ENCODE measurements at regions not wholly inside any gene's neighbourhood (a gene's known extent, or its start where the extent isn't known, plus 50 kb on each side); places are given as distances from the start of the nearest gene placed in this dataset.

GRCh38 chr5:2194236-2194555 lies 311.5 kb upstream of the IRX4 start:
- TF ChIP-seq CTCF (conservative IDR thresholded peaks at IDR 0.05; ENCODE audit: low read depth in 2 of 2) = no peak
- TF ChIP-seq EZH2 (IDR thresholded peaks at IDR 0.05; ENCODE audit: low read depth, unreplicated experiment) = no peak
- TF ChIP-seq POLR2AphosphoS5 (IDR thresholded peaks at IDR 0.05; ENCODE audit: low read depth) = no peak
- no peak for TF ChIP-seq EZH2phosphoT487 (IDR thresholded peaks at IDR 0.05; ENCODE audit: unreplicated experiment)
- TF ChIP-seq ZNF331 (CRISPR knock-in tag; IDR thresholded peaks at IDR 0.05; ENCODE audit: low read depth) = no peak
- no peak for TF ChIP-seq REST (IDR thresholded peaks at IDR 0.05; ENCODE audit: unreplicated experiment)
- no peak for TF ChIP-seq ZNF114 (CRISPR knock-in tag; IDR thresholded peaks at IDR 0.05)
- TF ChIP-seq JUNB (IDR thresholded peaks at IDR 0.05; ENCODE audit: unreplicated experiment) = no peak
- TF ChIP-seq CREB1 (CRISPR knock-in tag; IDR thresholded peaks at IDR 0.05; ENCODE audit: low read depth) = no peak
- TF ChIP-seq NANOG (IDR thresholded peaks at IDR 0.05; ENCODE audit: borderline replicate concordance) = no peak
- no peak for TF ChIP-seq ETS1 (IDR thresholded peaks at IDR 0.05)
- TF ChIP-seq ZNF462 (CRISPR knock-in tag; IDR thresholded peaks at IDR 0.05) = no peak

Measured in GM23338 (cell line).